ENCODE measurements at regions not wholly inside any gene's neighbourhood (a gene's known extent, or its start where the extent isn't known, plus 50 kb on each side); places are given as distances from the start of the nearest gene placed in this dataset.

DNA sequence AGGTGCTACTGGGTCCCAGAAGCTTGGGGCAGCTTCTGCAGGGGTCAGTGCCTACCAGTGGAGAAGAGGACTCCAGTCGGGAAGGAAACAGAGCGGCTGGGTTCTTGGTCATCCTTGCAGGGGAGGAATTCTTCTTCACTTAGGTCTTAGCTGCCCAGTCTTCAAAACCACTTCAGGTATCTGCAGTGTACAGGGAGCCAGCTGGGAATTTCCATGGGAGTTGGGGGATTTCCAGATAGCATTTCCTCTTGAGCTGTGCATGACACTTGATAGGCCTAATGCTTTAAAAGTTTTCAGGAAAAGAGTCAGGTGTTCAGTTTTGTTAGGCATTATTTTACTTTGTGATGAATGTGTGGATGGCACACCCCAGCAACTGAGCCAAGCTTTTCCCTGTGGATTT lies 58.1 kb upstream of the ENPP6 start:
- H3K4me3 ChIP-seq = no peak overlapping the region
- peaks cover 0 to 7% (median 0%) of the 10 kb centered on the region in 4 donors for H3K4me1 ChIP-seq
- WGBS (ENCODE audit: insufficient coverage, low coverage, low lambda C conversion rate, missing lambda C conversion rate) = 71% methylated on average over 1 of the region's 2 CpGs
- intact Hi-C loops (cut with DNase I) = loop anchor here in 1 of 2 donors (10.0 kb wide), 1 partner anchor 269 kb away; no protein-coding TSS in a partner anchor
- peak in 1 of 4 donors; percentile 41 for ATAC-seq
- DNase-seq = peak in 1 of 3 donors; percentile 21
- no peaks in the 10 kb centered on the region for H3K27me3 ChIP-seq
- no peaks in the 10 kb centered on the region for H3K36me3 ChIP-seq
- H3K9me3 ChIP-seq = no peaks in the 10 kb centered on the region
- TF ChIP-seq, protein P1, sequence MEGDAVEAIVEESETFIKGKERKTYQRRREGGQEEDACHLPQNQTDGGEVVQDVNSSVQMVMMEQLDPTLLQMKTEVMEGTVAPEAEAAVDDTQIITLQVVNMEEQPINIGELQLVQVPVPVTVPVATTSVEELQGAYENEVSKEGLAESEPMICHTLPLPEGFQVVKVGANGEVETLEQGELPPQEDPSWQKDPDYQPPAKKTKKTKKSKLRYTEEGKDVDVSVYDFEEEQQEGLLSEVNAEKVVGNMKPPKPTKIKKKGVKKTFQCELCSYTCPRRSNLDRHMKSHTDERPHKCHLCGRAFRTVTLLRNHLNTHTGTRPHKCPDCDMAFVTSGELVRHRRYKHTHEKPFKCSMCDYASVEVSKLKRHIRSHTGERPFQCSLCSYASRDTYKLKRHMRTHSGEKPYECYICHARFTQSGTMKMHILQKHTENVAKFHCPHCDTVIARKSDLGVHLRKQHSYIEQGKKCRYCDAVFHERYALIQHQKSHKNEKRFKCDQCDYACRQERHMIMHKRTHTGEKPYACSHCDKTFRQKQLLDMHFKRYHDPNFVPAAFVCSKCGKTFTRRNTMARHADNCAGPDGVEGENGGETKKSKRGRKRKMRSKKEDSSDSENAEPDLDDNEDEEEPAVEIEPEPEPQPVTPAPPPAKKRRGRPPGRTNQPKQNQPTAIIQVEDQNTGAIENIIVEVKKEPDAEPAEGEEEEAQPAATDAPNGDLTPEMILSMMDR (IDR thresholded peaks at IDR 0.05) = no peak
- no peak for TF ChIP-seq POLR2A (IDR thresholded peaks at IDR 0.05)
- H3K27ac ChIP-seq = no peak overlapping the region

DNA sequence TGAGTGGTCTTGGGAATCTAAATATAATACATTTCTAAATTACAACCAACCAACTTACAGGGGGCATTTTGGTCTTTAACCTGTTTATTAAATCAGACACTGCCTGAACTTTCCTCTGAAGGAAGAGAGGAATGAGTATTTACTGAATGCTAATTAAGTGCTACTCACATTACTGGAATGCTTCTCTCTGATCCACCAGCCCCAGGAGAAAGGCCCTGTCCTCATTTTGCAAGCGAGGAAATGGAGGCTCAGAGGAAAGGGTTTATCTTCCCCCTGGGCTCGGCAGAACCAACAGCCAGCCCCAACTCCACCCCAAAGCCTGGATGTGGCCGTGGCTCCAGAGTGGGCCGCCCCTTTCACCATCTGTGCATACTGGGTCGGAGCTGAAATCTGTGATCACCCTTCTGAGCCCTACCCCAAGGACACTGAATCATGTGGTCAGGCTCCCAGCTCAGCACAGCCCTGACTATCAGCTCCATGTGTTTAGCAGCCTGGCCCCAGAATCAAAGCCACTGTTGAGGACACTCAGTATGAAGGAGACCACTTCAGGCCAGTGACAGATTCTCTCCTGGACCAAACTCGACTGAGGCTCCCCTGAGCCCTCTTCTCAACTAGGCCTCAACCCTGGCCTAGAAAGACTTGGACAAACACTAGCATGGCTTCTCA lies 56.7 kb upstream of the ENPP6 start:
- WGBS (ENCODE audit: insufficient coverage, low coverage, low lambda C conversion rate, missing lambda C conversion rate) = no CpG with 5 or more reads among the region's 6 CpGs
- no peak for TF ChIP-seq POLR2A (IDR thresholded peaks at IDR 0.05)
- TF ChIP-seq, protein P1 (IDR thresholded peaks at IDR 0.05) = no peak
- no peaks in the 10 kb centered on the region for H3K9me3 ChIP-seq
- H3K27me3 ChIP-seq = no peaks in the 10 kb centered on the region
- no peaks in the 10 kb centered on the region for H3K36me3 ChIP-seq
- H3K4me1 ChIP-seq = peaks cover 0 to 7% (median 0%) of the 10 kb centered on the region in 4 donors
- intact Hi-C loops (cut with DNase I) = loop anchor here in 1 of 2 donors (10.0 kb wide), 1 partner anchor 270 kb away; no protein-coding TSS in a partner anchor
- ATAC-seq (no peak), DNase-seq (peak in 1 of 3 donors; percentile 39)
- no peak overlapping the region for H3K27ac ChIP-seq
- H3K4me3 ChIP-seq = no peak overlapping the region

DNA sequence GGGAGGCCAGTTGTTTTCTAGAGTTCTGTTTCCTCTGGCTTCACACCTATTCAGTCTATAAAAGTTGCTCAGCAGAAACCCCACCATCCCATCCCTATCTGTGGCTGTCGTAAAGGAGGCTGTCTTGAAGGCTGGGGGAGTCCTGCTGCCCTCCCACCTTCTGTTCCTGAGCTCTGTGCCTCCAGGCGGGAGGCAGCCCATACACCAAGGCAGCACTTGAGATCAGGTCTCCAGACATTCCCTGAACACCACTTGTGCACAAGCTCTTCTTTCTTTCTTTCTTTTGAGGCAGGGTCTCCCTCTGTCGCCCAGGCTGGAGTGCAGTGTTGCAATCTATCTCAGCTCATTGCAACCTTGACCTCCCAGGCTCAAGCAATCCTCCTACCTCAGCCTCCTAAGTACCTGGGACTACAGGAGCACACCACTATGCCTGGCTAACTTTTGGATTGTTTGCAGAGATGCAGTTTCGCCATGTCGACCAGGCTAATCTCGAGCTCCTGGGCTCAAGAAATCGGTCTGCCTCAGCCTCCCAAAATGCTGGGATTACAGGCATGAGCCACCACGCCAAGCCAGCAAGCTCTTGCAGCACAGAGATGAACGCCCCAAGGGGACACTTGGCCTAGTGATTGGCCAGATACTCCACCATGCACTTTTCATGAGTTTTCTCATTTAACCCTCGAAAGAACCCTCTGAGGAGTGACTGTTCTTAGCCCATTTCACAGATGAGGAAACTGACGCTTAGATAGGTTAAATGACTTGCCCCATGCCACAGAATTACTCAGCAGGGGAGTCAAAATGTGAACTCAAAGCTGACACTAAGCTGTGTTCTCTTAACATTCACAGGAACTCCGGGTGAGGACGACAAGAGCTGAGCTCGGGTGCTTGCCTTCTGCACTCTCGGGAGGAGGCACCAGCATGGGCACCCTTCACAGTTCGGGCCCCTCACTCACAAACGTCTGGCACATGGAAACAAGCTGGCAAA lies 55.8 kb upstream of the ENPP6 start:
- 71% methylated on average over 11 of the region's 17 CpGs for WGBS (ENCODE audit: insufficient coverage, low coverage, low lambda C conversion rate, missing lambda C conversion rate)
- Histone ChIP-seq H3K27ac (no peak overlapping the region), H3K27me3 (no peaks in the 10 kb centered on the region), H3K36me3 (no peaks in the 10 kb centered on the region), H3K4me1 (peaks cover 0 to 7% (median 0%) of the 10 kb centered on the region in 4 donors), H3K9me3 (no peaks in the 10 kb centered on the region), H3K4me3 (no peak overlapping the region)
- TF ChIP-seq POLR2A (IDR thresholded peaks at IDR 0.05) = no peak
- TF ChIP-seq, protein P1 (IDR thresholded peaks at IDR 0.05) = no peak
- intact Hi-C loops (cut with DNase I) = loop anchor here in 1 of 2 donors (10.0 kb wide), 1 partner anchor 271 kb away; no protein-coding TSS in a partner anchor
- DNase-seq = peak in 1 of 3 donors; percentile 28
- no peak for ATAC-seq

DNA sequence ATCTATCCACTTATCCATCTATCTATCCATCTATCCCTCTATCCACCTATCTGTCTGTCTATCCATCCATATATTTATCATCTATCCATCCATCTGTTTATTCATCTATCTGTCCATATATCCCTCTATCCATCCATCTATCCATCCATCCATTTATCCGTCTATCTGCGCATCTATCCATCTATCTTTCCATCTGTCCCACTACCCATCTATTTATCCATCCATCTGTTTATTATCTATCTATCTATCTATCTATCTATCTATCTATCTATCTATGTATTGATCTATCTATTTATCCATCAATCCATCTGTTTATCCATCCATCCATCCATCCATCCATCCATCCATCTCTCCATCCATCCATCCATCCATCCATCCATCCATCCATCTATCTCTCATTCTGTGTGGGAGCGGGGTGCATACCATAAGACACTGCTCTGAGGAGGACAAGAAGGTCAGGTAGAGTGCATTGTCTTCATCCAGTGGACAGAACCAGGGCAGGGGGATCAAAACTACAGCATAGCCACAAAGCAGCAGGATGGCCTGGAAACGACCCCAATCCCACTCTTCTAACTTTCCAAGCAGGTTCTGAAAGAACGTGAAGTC lies 53.2 kb upstream of the ENPP6 start:
- intact Hi-C loops (cut with DNase I) = loop anchor here in 1 of 2 donors (10.0 kb wide), 1 partner anchor 274 kb away; no protein-coding TSS in a partner anchor
- Histone ChIP-seq H3K4me1 (no peaks in the 10 kb centered on the region), H3K4me3 (no peak overlapping the region), H3K9me3 (no peaks in the 10 kb centered on the region), H3K36me3 (no peaks in the 10 kb centered on the region), H3K27ac (no peak overlapping the region), H3K27me3 (no peaks in the 10 kb centered on the region)
- DNase-seq (peak in 1 of 3 donors; percentile 13), ATAC-seq (no peak)
- WGBS (ENCODE audit: insufficient coverage, low coverage, low lambda C conversion rate, missing lambda C conversion rate) = 82% methylated on average over 5 of the region's 5 CpGs
- no peak for TF ChIP-seq POLR2A (IDR thresholded peaks at IDR 0.05)
- TF ChIP-seq, protein P1 (IDR thresholded peaks at IDR 0.05) = no peak

All from right lobe of liver (tissue), 6 donors.